SH-SY5Y (cell line): ENCODE measurements at regions not wholly inside any gene's neighbourhood (a gene's known extent, or its start where the extent isn't known, plus 50 kb on each side); places are given as distances from the start of the nearest gene placed in this dataset.

Experiments
- GATA2 ChIP-seq: IDR thresholded peaks from 2 replicates; pipeline ENCODE4 v1.6.1; 2011; ENCODE audit warnings: mild to moderate bottlenecking, low read depth, low read length
- GATA3 ChIP-seq: IDR thresholded peaks from 2 replicates; pipeline ENCODE4 v1.6.1; 2011; ENCODE audit warnings: low read depth, mild to moderate bottlenecking, low read length, moderate library complexity

DNA sequence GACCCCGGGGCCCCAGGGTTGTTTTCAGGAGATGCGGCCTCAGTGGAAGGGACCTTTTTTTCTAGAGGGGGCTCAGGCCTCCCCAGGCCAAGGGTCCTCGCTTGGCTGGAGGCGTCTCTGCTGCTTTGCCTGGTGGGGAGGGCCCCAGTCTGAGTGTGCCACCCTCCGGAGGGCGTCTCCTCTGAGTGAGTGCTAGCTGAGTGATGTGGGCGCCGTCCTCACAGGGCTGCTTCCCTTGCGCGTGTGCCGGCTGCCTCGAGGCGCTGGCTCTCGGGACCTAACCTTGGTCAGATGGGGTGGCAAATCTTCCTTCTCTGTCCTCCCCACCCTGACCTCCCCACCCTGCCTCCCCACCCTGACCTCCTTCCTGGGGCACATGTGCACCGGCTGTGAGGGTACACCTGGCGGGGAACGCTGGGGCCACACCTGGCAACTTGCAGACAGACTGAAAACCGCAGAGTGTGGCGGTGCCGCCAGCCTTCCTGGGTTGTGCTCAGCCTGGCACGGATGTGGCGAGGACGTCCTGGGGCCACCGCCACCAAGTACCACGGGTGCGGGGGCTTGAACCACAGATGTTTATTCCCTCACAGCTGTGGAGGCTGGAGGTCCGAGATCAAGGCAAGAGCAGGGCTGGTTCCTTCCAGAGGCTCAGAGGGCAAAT is 93.0 kb upstream of the TTC34 start:
- no peak for TF ChIP-seq GATA3
- no peak for TF ChIP-seq GATA2

DNA sequence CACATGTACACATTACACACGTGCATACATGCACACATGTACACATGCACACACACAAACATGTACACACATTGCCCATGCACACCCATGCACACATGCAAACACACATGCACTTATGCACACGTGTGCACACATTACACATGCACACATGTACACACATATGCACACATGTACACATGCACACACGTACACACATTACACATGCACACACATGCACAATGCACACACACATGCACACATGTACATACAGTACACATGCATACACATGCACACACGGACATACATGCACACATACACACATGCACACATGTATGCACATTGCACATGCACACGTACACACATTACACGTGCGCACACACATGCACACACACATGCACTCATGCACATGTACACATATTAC is 95.3 kb upstream of the TTC34 start:
- TF ChIP-seq GATA2: no peak
- no peak for TF ChIP-seq GATA3

DNA sequence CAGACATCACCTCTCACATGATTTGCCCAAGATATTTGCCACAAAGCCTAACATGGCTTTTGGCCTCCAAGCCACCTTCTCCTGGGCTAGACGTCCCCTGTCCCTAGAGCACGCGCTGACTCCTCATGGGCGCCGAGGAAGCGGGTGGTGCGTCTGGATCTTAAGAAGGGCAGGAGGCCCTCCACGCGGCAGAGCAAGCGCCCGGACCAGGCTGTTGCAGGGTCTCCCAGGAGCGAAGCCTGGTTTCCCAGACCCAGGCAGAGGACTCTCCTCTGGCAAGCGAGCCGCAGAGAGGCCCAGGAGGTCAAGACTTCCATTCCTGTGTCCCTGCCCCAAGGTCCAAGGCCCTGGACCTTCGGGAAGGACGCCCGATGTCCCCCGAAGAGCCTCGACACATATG is 101.7 kb upstream of the TTC34 start:
- no peak for TF ChIP-seq GATA2
- no peak for TF ChIP-seq GATA3

DNA sequence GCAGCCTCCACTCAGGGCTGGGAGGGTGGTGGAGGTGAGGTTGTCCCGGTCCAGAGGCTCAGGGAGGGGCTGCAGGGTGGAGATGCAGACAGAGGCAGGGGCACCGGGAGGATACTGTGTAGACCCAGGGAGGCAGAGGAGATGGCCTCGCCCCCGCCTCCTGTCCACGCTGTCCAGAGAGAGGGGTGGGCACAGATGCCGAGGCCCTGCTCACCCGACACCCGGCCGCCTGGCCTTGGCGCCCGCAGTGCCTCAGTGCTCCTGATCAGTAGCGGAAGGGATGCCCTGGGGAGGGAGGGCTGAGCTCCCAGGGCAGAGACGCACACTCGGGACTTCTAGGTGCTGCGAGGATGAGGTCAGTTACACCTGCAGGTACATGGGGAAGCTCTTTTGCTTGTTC is 102.7 kb upstream of the TTC34 start:
- TF ChIP-seq GATA3 (no peak), GATA2 (no peak)

DNA sequence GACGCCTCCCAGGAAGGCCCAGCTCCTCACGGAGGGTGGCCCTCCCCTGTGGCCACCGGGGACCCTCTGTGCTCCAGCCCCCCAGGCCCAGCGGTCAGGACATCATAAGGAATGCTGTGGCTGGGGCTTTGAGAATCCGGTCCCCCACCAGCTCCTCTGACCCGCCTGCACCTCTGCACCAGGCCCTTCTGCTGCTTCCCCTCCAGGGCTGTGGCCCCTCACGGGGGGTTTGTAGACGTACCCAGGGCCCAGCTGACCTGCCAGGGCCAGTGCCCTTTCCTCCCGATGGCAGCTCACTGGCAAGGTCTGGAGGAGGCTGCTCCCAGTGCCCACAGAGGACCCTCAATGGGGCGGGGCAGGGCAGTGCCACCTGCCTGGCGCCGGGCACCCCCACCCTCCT is 103.9 kb upstream of the TTC34 start:
- TF ChIP-seq GATA2: no peak
- no peak for TF ChIP-seq GATA3

DNA sequence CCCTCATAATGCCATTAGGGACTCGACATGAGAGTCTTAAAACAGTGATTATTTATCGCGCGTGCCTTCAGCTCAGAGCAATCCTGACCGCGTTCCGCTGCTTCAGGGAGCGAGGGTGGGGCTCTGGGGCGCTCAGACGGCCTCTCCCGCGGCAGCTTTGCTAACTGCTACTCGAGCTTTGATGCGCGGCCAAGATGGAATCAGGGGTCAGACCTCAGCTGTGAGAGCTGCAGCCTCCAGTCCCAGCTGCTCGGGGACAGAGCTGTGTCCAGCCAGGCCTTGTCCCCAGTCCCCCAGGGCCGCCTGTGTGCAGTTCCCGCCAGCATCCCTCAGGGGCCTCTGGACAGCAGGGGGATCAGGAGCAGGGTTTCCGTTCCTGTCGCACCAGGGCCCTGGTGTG is 104.6 kb upstream of the TTC34 start:
- TF ChIP-seq GATA2: no peak
- TF ChIP-seq GATA3: no peak

DNA sequence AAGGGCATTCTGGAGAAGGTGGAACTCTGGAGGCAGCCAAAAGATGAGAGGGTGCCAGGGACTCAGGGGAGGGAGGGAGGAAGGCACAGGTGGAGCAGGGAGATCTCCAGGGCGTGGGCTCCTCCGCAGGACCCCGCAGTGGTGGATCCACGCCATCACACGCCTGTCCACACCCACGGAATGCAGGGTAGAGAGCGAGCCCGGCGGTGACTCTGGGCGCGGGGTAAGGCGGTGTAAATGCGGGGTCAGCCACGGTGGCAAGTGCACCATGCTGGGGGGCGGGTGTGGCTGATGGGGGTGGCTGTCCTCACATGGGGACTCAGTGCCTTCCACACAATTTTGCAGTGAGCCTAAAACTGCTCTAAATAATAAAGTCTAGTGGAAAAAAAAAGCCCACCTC is 105.1 kb upstream of the TTC34 start:
- no peak for TF ChIP-seq GATA3
- TF ChIP-seq GATA2: no peak

DNA sequence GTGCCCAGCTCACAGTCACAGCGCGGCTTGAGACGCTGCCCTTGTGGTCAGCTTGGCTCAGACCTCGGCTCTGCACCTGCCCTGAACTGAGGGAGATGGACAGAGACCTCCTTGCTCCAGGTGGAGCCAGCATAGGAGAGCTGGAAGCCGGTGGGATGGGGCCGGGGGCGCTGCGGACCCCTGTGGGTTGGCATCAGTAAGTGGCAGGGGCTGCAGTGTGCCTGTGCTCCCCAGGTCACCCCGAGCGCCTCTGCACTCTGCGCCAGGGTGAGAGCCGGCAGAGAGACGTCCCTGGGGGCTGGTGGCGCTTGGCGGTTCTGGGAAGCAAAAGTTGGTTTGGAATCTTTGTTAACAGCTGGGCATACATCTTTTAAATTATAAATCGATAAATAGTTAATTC is 105.6 kb upstream of the TTC34 start:
- TF ChIP-seq GATA2 (no peak), GATA3 (no peak)

DNA sequence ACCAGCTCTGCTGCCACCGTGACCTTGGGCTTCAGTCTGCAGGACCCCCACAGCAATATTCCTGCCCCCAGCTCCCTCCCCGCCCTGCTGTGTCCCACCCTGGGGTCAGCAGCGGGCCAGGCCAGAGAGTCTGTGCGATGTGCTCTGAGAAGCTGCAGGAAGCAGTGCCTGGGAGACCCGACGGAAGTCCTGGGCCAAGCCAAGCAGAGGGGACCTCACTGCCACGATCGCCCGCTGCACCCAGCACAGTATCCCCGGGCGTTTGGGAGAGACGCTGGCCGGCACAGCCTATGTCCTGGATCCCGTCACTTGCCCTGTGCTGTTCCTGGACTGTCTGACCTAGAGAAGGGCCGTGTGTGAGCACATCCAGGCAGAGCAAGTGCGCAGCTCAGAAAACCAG is 106.6 kb upstream of the TTC34 start:
- TF ChIP-seq GATA2 (no peak), GATA3 (no peak)

DNA sequence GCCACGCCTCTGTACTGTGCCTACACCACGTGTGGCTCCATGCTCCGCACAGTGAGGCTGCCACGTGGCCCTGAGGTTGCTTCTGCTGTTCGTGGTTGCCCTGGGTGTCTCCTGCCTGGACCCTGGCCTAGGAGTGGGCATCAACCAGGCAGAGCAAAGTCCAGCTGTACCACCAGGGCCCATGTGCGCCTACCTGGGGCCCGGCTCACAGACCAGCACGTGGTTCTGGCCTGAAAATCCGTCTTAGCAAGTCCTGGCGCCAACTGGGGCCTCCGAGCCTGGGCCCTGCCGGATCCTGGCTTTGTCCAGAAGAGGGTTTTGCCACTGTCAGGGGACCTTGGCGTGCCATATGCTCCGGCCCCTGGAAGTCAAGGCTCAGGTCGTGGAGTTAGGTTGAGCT is 107.1 kb upstream of the TTC34 start:
- TF ChIP-seq GATA3 (no peak), GATA2 (no peak)

DNA sequence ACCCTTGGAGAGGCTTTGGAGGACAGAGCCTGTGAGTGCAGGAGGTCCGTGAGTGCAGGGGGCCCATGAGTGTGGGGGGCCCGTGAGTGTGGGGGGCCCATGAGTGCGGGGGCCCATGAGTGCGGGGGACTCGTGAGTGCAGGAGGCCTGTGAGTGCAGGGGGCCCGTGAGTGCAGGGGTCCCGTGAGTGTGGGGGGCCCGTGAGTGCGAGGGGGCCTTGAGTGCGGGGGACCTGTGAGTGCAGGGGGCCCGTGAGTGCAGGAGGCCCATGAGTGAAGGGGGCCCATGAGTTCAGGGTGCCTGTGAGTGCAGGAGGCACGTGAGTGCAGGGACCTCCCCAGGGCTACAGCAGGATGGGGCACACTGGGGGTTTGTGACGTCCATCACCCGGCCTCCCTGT is 108.3 kb upstream of the TTC34 start:
- TF ChIP-seq GATA2 (no peak), GATA3 (no peak)

DNA sequence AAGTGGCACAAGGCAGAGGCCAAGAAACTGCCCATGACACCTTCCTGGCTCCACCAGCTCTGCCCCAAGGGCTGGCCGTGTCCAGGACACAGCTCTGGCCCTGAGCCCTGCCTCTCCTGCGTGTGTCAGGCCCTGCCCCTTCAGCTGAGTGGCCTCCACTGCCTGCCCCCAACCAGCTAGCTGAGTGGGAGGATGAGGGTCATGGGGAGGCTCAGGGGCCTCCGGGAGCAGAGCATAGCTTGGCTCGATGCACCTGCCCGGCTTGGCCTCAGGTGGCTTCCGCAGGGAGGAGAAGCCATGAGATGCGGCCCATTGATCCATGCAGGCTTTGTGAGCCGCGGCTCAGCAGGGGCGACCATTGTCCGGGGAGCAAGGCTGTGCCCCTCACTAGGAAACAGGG is 108.7 kb upstream of the TTC34 start:
- TF ChIP-seq GATA3 (no peak), GATA2 (no peak)

DNA sequence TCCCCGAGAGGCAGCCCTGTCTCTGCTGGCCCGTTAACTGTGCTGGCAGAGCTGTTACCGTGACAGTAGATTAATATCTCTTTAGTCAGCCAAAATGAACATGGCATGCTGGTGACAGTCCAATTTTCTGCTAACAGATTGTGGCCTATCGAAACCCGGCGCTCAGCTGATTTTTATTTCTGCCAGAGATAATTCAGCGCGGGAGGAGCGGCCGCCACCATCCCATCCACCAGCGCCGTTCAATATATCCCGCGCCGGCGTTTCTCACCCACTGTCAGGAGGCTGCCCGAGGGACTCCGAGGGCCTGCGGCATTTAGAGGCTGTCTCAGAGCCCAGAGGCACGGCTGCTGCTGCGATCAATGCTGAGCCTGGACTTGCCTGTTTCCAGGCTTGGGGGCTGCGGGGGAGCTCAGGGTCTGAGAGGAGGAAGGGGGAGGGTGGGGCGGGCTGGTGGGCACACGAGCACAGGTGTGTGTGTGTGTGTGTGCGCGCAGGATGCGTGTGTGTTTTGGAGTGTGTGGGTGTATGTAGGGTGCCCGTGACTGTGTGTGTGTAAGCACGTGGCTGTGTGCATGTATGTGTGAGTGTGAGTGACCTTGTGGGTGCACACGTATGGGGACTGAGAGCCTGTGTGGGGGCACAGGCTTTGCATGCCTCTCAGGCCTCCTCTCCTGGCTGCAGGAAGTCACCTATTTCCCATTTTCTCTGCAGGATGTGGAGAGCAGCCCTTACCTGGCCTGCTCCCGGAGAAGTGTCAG is 109.7 kb upstream of the ACTRT2 start:
- TF ChIP-seq GATA3 (no peak), GATA2 (peak; percentile 60)

DNA sequence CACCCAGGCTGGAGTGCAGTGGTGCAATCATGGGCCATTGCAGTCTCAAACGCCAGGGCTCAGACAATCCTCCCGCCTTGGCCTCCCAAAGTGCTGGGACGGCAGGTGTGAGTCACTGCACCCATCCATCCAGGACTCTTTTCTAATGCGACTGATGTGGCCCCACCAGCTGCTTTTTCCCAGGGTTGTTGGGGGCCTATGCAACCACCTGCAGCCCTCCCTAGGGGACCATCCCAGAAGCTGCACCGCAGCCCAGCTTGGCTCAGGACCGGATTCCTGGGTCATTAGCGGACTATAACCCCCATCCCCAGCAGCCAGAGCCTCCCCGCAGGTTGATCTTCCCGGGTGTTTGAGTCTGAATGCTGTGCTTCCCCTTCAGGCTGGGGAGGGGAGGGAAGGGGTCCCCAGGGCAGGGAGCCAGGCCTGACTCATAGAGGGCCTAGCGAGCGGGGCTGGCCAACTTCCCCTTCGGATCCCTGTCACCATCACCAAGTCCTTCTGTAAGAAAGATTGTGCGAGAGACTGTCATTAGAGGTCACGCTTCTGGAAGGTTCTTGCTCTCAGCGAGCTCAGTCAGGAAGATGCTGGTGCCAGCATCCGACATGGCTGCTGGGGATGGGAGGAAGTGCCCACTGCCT is 108.7 kb upstream of the ACTRT2 start:
- TF ChIP-seq GATA3 (no peak), GATA2 (no peak)

DNA sequence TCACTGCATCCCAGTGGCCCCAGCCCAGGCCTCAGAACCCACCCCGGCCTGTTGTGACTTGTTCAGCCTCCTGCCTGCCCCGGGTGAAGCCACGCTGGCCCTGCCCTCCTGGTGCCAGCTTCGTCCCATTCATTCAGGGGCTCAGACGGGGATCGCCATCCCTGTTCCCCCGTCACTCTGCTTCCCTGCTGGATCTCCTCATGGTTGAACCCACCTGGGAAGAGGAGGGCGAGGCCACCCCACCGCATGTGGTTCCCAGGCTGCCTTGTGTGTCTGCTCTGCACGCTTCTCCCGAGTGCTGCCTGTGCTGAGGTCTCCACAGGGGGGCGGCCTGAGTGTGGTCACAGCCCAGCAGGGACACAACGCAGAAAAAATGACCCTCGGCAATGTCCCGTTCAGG is 108.2 kb upstream of the ACTRT2 start:
- no peak for TF ChIP-seq GATA3
- no peak for TF ChIP-seq GATA2

DNA sequence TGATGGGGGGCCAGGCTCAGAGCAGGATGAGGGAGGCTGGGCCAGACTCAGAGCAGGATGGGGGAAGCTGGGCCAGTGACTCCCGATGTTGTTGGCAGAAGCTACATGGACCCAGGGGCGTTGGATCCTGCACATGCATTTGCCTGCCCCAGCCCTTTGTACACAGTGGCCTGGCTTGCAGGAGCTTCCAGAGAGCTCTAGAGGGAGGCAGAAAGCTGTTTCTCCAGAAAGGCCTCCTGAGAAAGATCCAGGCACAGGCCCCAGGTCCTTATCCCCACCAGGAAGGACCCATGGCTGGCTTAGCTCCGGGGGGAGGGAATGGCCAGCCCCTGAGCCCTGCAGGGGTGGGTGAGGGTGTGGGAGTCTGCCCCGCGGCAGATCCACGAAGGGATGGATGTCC is 106.6 kb upstream of the ACTRT2 start:
- no peak for TF ChIP-seq GATA2
- no peak for TF ChIP-seq GATA3

DNA sequence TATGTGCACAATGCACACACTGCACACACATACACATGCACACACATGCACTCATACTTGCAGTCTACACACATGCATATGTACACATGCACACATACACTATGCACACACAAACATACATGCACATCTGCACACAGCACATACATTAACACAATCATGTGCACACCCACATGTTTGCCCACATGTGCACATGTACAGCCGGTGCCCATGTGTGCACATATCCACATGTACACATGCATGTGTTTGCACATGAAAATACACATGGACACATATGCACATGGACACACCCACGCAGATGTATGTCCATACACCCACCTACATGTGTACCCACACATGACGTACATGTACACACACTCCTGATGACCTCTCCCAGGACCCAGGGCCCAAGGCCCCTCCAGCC is 105.1 kb upstream of the ACTRT2 start:
- TF ChIP-seq GATA2 (no peak), GATA3 (no peak)

DNA sequence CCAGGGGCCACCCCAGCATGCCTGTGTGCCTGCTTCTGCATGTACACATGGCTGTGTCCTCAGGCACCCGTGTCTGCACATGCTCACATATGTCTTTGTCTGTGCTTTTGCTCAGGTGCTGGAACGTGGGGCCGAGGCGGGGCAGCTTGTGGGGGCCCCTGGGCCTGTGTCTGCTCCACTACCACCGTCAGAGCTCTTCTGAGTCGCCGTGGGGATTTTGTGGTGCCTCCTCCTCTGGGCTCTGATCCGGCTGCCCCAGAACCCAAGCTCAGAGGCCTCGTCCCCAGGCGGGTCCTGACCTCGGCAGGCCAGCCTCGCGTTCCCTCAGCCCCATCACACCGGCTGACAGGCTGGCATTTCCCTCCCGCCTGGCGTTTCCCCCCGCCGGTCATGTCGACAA is 104.6 kb upstream of the ACTRT2 start:
- TF ChIP-seq GATA3: no peak
- TF ChIP-seq GATA2: no peak
